Activated CD8-positive, alpha-beta memory T cell treated with anti-CD3 and anti-CD28 coated beads for 48 hours (primary cell): ENCODE measurements at regions not wholly inside any gene's neighbourhood (a gene's known extent, or its start where the extent isn't known, plus 50 kb on each side); places are given as distances from the start of the nearest gene placed in this dataset.

Experiments
- DNase-seq, 3 experiments: peaks; one replicate each; pipeline ENCODE4 v3.0.0-alpha.2; 2020; ENCODE audit warnings: low read depth in 2 of 3, low spot score in 2 of 3

DNA sequence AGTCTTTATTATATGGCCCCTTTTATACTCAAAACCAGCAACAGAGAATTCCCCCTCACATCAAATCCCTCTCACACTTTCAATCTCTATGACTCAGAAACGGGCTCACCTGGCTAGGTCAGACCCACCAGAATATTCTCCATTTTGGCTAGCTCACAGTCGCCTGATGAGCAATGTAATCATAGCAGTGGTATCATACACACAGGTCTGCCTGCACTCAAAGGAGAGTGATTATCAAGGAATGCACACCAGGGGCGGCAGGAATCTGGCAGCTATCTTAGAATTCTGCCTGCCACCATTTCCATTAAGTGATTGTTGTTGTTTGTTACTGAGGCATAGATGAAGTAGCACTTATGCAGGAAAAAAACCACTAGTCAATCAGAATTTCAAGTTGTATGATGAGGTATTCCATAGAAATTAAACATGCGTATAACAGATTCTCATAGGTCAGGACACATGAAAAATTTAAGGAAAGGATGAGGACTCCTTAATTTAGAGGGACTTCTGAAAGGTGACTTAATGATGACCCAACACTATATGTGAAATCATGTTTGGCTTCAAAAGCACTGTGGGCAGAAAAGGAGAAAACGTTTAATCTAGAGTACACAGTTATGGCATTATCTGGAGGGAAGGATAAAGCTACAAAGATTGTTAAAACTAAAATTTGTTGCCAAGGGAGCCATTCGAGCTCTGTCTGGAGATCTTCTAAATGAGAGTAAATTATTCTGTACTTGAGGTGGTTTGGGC lies 185.8 kb upstream of the DDI1 start:
- DNase-seq: no peak

DNA sequence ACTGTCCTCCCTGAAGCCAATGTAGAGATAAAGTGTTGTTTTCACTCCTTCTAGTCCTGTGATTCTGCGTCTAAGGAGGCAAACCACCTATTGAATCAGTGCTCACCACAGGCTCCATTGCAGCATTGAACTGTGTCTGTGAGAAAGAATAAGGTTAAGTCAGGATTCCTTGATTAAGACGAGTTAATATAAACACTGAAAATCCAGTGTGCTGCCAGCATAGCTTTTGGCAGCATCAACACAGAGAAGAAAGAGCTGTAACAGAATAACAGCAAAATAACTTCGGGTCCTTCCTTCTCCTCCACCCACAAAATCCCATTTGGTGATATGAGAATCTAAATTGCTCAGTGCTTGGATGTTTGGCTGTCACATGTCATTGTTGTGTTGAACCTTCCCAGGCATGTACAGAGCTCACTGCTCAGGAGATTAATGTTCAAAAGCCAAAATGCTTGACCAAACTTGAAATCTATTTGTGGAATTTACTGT lies 185.2 kb upstream of the DDI1 start:
- DNase-seq: no peak
